Peyer's patch (tissue), 4 donors: ENCODE measurements at regions not wholly inside any gene's neighbourhood (a gene's known extent, or its start where the extent isn't known, plus 50 kb on each side); places are given as distances from the start of the nearest gene placed in this dataset.

ENCODE experiments used
- DNase-seq, 3 donors: peaks; one replicate each; pipeline ENCODE4 v3.0.0-alpha.2; 2017 to 2019
- H3K27ac ChIP-seq, 4 donors: fragments of 200-600 bp; sonication (generic); one replicate each; pipeline ENCODE4 v1.5.1; 2016 to 2019
- H3K27me3 ChIP-seq, 2 donors: fragments of 200-600 bp; sonication (generic); one replicate each; pipeline ENCODE4 v1.5.1; 2019
- H3K36me3 ChIP-seq, 3 donors: fragments of 200-600 bp; sonication (generic); one replicate each; pipeline ENCODE4 v1.5.1; 2016 to 2019
- H3K4me1 ChIP-seq, 4 donors: fragments of 200-600 bp; sonication (generic); one replicate each; pipeline ENCODE4 v1.5.1; 2016 to 2019
- H3K4me3 ChIP-seq, 4 donors: fragments of 200-600 bp; sonication (generic); 1 replicate in 3 of 4; 2 replicates in 1 of 4; pipeline ENCODE4 v1.5.1; 2016 to 2019; ENCODE audit warnings: mild to moderate bottlenecking in 1 of 4
- H3K9me3 ChIP-seq, 4 donors: fragments of 200-600 bp; sonication (generic); one replicate each; pipeline ENCODE4 v1.5.1; 2016 to 2019; ENCODE audit warnings: mild to moderate bottlenecking in 1 of 4
- CTCF ChIP-seq, 6 experiments: fragments of 450-650 bp in 4 of 6; fragments of 200-600 bp in 2 of 6; sonication (generic) in 1 of 6; IDR thresholded peaks; one replicate each; pipeline ENCODE4 v1.5.1; 2017 to 2019; ENCODE audit warnings: antibody characterized with exemption in 6 of 6, mild to moderate bottlenecking in 3 of 6, moderate library complexity in 1 of 6
- POLR2A ChIP-seq, 2 donors: fragments of 450-650 bp; IDR thresholded peaks; one replicate each; pipeline ENCODE4 v1.5.1; 2017; ENCODE audit warnings: antibody characterized with exemption in 2 of 2, mild to moderate bottlenecking in 2 of 2, moderate library complexity in 2 of 2

DNA sequence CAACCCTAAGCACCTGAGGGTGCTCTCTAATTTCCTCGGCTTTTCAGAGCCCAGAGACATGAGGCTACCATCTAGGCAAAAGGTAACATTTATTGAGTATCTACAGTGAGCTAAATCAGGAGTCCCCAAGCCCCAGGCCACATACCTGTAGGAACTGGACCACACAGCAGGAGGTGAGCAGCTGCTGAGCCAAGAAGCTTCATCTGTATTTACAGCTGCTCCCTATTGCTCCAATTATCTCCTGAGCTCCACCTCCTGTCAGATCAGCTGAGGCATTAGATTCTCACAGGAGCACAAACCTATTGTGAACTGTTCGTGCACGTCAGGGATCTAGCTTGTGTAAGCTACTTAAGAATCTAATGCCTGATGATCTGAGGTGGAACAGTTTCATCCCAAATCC is 70.2 kb downstream of the RND3 start:
- Histone ChIP-seq H3K27me3 (no peaks in the 10 kb centered on the region), H3K27ac (no peak overlapping the region), H3K36me3 (no peaks in the 10 kb centered on the region), H3K4me1 (peaks cover 0 to 3% (median 0%) of the 10 kb centered on the region in 4 donors), H3K9me3 (no peaks in the 10 kb centered on the region), H3K4me3 (no peak overlapping the region)
- DNase-seq = no peak
- TF ChIP-seq POLR2A (IDR thresholded peaks at IDR 0.05) = no peak
- TF ChIP-seq CTCF (IDR thresholded peaks at IDR 0.05) = no peak

- H3K27me3 ChIP-seq = no peaks in the 10 kb centered on the region
- no peak for DNase-seq
- H3K36me3 ChIP-seq = no peaks in the 10 kb centered on the region
- no peak for TF ChIP-seq CTCF (IDR thresholded peaks at IDR 0.05)
- H3K4me3 ChIP-seq = no peak overlapping the region
- no peaks in the 10 kb centered on the region for H3K9me3 ChIP-seq
- H3K4me1 ChIP-seq = no peaks in the 10 kb centered on the region
- no peak overlapping the region for H3K27ac ChIP-seq
Measured at GRCh38 chr2:150415022-150415421, 72.4 kb downstream of the RND3 start.

GRCh38 chr2:150413910-150414309 is 73.6 kb downstream of the RND3 start:
- Histone ChIP-seq H3K4me1 (no peaks in the 10 kb centered on the region), H3K36me3 (no peaks in the 10 kb centered on the region), H3K27ac (no peak overlapping the region), H3K9me3 (no peaks in the 10 kb centered on the region), H3K4me3 (no peak overlapping the region), H3K27me3 (no peaks in the 10 kb centered on the region)
- TF ChIP-seq CTCF (IDR thresholded peaks at IDR 0.05) (no peak), POLR2A (IDR thresholded peaks at IDR 0.05) (no peak)
- no peak for DNase-seq

DNA sequence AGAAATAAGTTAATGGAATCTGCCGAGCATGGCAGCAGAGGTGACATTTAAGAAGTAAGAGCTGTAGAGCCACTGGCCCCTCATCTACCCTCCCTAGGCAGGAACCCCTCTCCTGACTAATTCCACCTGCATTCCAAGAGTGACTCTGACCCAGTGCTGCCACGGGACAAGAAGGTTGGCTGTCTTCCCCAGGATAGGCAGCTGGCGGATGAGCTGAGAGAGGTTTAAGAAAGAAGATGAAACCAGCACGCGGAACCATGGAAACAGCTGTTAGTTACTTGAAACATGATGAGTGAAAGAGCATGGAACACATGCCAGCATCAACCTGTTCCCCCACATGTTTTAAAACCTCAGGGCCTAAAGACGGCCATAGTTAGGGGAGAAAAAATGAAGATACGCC is 74.1 kb downstream of the RND3 start:
- Histone ChIP-seq H3K27ac (no peak overlapping the region), H3K4me3 (no peak overlapping the region), H3K27me3 (no peaks in the 10 kb centered on the region), H3K9me3 (no peaks in the 10 kb centered on the region), H3K4me1 (no peaks in the 10 kb centered on the region), H3K36me3 (no peaks in the 10 kb centered on the region)
- TF ChIP-seq CTCF (IDR thresholded peaks at IDR 0.05) = no peak
- no peak for TF ChIP-seq POLR2A (IDR thresholded peaks at IDR 0.05)
- no peak for DNase-seq

GRCh38 chr2:150410809-150411208 is 76.7 kb downstream of the RND3 start:
- Histone ChIP-seq H3K27ac (no peak overlapping the region), H3K4me3 (no peak overlapping the region), H3K9me3 (no peaks in the 10 kb centered on the region), H3K27me3 (no peaks in the 10 kb centered on the region), H3K4me1 (no peaks in the 10 kb centered on the region), H3K36me3 (no peaks in the 10 kb centered on the region)
- TF ChIP-seq POLR2A (IDR thresholded peaks at IDR 0.05) (no peak), CTCF (IDR thresholded peaks at IDR 0.05) (no peak)
- DNase-seq = no peak

DNA sequence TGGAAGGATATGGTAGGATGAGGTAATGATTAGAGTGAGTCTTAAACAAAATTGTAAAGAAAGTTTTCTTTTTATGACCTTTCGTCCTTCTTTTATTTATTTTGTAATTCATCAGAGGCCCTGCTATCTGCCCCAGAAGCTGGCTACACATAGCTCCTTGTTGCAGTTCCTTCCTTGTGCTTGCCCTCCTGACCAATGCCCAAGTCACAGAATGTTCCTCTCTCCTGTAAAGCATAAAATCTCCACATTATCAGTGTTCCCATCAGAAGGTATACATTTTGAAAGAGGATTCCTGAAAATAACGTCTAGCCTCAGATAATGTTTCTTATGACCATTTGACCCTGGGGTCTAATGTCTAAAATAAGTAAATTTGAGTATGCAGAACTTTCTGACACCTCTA is 78.3 kb downstream of the RND3 start:
- no peak overlapping the region for H3K27ac ChIP-seq
- TF ChIP-seq POLR2A (IDR thresholded peaks at IDR 0.05) (no peak), CTCF (IDR thresholded peaks at IDR 0.05) (no peak)
- H3K4me1 ChIP-seq = no peaks in the 10 kb centered on the region
- H3K27me3 ChIP-seq = no peaks in the 10 kb centered on the region
- H3K9me3 ChIP-seq = no peaks in the 10 kb centered on the region
- H3K36me3 ChIP-seq = no peaks in the 10 kb centered on the region
- no peak overlapping the region for H3K4me3 ChIP-seq
- no peak for DNase-seq
